Hepatocyte (in vitro differentiated cells): ENCODE measurements at regions not wholly inside any gene's neighbourhood (a gene's known extent, or its start where the extent isn't known, plus 50 kb on each side); places are given as distances from the start of the nearest gene placed in this dataset.

Source experiments
- CTCF ChIP-seq: fragments of 200-600 bp; sonication (generic); IDR thresholded peaks from 2 replicates; pipeline ENCODE4 v1.5.1; 2016; ENCODE audit warnings: antibody characterized with exemption, mild to moderate bottlenecking; ENCODE audit not compliant: poor library complexity
- EZH2phosphoT487 ChIP-seq: fragments of 200-600 bp; sonication (generic); IDR thresholded peaks from one replicate; pipeline ENCODE4 v1.6.1; 2018; ENCODE audit warnings: antibody characterized with exemption, mild to moderate bottlenecking, low read depth, moderate library complexity; ENCODE audit not compliant: unreplicated experiment, severe bottlenecking

GRCh38 chr2:7269106-7269643 is 352.0 kb downstream of the RNF144A start:
- TF ChIP-seq EZH2phosphoT487 (no peak), CTCF (no peak)
